Progenitor cell of endocrine pancreas (in vitro differentiated cells): ENCODE measurements at regions not wholly inside any gene's neighbourhood (a gene's known extent, or its start where the extent isn't known, plus 50 kb on each side); places are given as distances from the start of the nearest gene placed in this dataset.

Source experiments
- DNase-seq: peaks from one replicate; pipeline ENCODE4 v3.0.0; 2021; ENCODE audit warnings: low spot score; ENCODE audit not compliant: unreplicated experiment
- H3K27ac Mint-ChIP-seq: 2 replicates; pipeline ENCODE4 v1.8.0; 2021; ENCODE audit warnings: mild to moderate bottlenecking, moderate library complexity, mixed read lengths
- H3K27me3 Mint-ChIP-seq: 2 replicates; pipeline ENCODE4 v1.8.0; 2021; ENCODE audit warnings: mixed read lengths
- H3K36me3 Mint-ChIP-seq: 2 replicates; pipeline ENCODE4 v1.8.0; 2022; ENCODE audit warnings: mixed read lengths; ENCODE audit not compliant: insufficient read depth
- H3K4me1 Mint-ChIP-seq: 2 replicates; pipeline ENCODE4 v1.8.0; 2021; ENCODE audit warnings: low read depth, mixed read lengths
- H3K4me3 Mint-ChIP-seq: 2 replicates; pipeline ENCODE4 v1.8.0; 2021; ENCODE audit warnings: low read depth, mild to moderate bottlenecking, moderate library complexity, mixed read lengths
- H3K9me3 Mint-ChIP-seq: 2 replicates; pipeline ENCODE4 v1.8.0; 2021; ENCODE audit warnings: low read depth, mixed read lengths
- TF ChIP-seq, protein P1 (sequence below): fragments of 200-600 bp; sonication (generic); IDR thresholded peaks from one replicate; pipeline ENCODE4 v1.5.0; 2021; ENCODE audit warnings: antibody characterized with exemption, mild to moderate bottlenecking; ENCODE audit not compliant: unreplicated experiment

GRCh38 chr18:34650121-34650545 lies 60.0 kb upstream of the DTNA start:
- no peak overlapping the region for H3K27ac Mint-ChIP-seq
- no peaks in the 10 kb centered on the region for H3K9me3 Mint-ChIP-seq
- H3K27me3 Mint-ChIP-seq: no peaks in the 10 kb centered on the region
- TF ChIP-seq, protein P1, sequence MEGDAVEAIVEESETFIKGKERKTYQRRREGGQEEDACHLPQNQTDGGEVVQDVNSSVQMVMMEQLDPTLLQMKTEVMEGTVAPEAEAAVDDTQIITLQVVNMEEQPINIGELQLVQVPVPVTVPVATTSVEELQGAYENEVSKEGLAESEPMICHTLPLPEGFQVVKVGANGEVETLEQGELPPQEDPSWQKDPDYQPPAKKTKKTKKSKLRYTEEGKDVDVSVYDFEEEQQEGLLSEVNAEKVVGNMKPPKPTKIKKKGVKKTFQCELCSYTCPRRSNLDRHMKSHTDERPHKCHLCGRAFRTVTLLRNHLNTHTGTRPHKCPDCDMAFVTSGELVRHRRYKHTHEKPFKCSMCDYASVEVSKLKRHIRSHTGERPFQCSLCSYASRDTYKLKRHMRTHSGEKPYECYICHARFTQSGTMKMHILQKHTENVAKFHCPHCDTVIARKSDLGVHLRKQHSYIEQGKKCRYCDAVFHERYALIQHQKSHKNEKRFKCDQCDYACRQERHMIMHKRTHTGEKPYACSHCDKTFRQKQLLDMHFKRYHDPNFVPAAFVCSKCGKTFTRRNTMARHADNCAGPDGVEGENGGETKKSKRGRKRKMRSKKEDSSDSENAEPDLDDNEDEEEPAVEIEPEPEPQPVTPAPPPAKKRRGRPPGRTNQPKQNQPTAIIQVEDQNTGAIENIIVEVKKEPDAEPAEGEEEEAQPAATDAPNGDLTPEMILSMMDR: no peak
- DNase-seq: no peak
- no peak overlapping the region for H3K4me3 Mint-ChIP-seq
- peaks cover 22% of the 10 kb centered on the region for H3K4me1 Mint-ChIP-seq
- H3K36me3 Mint-ChIP-seq: no peaks in the 10 kb centered on the region

DNA sequence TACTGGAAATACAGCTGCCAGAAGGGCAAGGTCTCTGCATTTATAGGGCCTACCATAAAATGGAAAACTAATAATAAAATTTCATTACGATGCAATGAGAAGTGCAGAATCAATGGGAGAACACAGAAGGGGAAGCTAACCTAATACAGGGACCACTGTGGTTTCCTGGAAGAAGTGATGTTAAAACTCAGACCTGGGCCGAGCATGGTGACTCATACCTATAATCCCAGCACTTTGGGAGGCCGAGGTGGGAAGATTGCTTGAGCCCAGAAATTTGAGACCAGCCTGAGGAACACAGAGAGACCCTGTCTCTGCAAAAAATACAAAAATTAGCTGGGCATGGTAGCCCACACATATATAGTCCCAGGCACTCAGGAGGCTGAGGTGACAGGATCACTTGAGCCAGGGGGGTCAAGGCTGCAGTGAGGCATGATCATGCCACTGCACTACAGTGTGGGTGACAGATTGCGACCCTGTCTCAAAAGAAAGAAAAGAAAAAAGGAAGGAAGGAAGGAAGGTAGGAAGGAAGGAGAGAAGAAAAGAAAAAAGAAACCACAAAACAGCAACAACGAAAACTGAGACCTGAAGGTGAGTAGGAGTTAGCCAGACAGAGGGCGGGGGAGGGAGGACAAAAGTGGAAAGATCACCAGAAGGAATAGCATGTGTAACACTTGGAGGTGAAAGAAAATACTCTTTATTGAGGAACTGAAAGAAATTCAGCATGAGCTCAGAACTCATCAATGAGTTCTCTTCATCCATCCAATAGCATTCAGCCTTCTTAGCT lies 58.3 kb upstream of the DTNA start:
- no peak for DNase-seq
- Mint-ChIP-seq H3K36me3 (no peaks in the 10 kb centered on the region), H3K4me1 (peaks cover 22% of the 10 kb centered on the region), H3K9me3 (no peaks in the 10 kb centered on the region), H3K27ac (no peak overlapping the region), H3K4me3 (no peak overlapping the region), H3K27me3 (no peaks in the 10 kb centered on the region)
- TF ChIP-seq, protein P1: no peak

- Mint-ChIP-seq H3K27me3 (no peaks in the 10 kb centered on the region), H3K27ac (no peak overlapping the region), H3K4me3 (no peak overlapping the region), H3K4me1 (peaks cover 23% of the 10 kb centered on the region), H3K36me3 (no peaks in the 10 kb centered on the region), H3K9me3 (no peaks in the 10 kb centered on the region)
- DNase-seq: no peak
- TF ChIP-seq, protein P1: no peak
Observed at GRCh38 chr18:34655131-34655530, 55.0 kb upstream of the DTNA start.

- H3K36me3 Mint-ChIP-seq: no peaks in the 10 kb centered on the region
- no peak for DNase-seq
- no peak overlapping the region for H3K4me3 Mint-ChIP-seq
- H3K27me3 Mint-ChIP-seq: no peaks in the 10 kb centered on the region
- TF ChIP-seq, protein P1: no peak
- peaks cover 22% of the 10 kb centered on the region for H3K4me1 Mint-ChIP-seq
- no peak overlapping the region for H3K27ac Mint-ChIP-seq
- no peaks in the 10 kb centered on the region for H3K9me3 Mint-ChIP-seq
Observed at GRCh38 chr18:34657860-34658500, 52.1 kb upstream of the DTNA start.

DNA sequence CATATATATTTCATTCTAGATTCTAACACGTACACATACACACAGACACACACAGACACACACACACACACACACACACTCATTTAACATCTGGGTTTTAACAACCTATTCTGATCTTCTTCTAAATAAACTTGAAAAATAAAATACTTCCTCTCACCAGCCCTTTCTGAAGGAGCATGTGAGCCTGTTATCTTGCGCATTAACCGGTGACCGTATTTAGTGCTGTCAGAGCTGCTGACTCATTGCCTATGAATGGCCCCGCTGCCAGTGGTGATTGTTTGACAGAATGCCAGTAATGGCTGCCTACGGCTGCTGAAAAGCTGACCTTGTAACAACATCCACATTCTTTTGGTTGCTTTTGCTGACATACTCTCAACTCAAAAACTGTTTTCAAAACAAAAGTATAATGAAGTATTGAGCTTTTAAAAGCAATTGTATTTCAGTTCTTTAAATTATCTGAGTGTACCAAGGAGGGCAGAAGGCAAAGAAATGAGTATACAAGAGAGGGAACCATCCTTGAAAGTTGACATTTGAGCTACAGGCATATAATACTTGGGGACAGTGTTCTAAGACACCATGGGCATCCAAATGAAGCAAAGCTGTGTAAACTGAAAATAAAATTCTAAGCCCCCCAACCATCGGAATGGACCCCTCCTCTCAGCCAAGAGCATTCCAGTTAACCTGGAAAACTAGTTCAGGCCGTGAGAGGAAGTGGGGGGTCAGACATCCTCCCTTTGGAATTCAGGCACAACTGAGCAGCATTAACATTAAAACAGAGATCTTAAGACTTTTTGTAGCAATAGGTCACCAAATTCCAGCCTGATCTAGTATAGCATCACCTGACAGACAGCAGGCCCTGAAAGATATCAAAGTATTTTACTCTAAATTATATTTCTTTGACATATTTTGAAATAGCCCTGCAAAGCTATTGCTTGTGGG lies 50.2 kb upstream of the DTNA start:
- TF ChIP-seq, protein P1: no peak
- Mint-ChIP-seq H3K4me1 (peaks cover 22% of the 10 kb centered on the region), H3K27me3 (no peaks in the 10 kb centered on the region), H3K36me3 (no peaks in the 10 kb centered on the region), H3K9me3 (no peaks in the 10 kb centered on the region), H3K4me3 (peak overlapping the region; percentile 5), H3K27ac (peak overlapping the region; percentile 93)
- DNase-seq: peak; percentile 26
